ENCODE measurements at regions not wholly inside any gene's neighbourhood (a gene's known extent, or its start where the extent isn't known, plus 50 kb on each side); places are given as distances from the start of the nearest gene placed in this dataset.

DNA sequence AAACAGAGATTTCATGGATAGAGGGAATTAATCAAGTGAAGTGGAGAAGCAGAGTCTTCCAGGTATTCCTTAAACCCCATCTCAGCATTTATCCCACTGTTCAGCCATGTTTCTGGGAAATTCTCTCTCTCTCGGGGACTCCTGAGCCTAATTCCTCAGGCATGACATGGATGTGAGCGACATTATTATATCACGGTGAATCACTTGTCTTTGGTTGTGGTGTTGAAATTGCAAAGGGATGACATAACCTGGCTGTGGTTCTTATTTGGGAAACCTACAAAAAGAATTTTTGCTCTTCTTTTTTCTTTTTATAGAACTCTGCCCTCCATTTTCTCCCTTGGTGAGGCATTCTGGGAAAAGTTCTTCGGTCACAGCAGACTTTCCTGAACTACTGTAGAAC, 457.9 kb upstream of the PTGER4 start:
- TF ChIP-seq, protein P1, sequence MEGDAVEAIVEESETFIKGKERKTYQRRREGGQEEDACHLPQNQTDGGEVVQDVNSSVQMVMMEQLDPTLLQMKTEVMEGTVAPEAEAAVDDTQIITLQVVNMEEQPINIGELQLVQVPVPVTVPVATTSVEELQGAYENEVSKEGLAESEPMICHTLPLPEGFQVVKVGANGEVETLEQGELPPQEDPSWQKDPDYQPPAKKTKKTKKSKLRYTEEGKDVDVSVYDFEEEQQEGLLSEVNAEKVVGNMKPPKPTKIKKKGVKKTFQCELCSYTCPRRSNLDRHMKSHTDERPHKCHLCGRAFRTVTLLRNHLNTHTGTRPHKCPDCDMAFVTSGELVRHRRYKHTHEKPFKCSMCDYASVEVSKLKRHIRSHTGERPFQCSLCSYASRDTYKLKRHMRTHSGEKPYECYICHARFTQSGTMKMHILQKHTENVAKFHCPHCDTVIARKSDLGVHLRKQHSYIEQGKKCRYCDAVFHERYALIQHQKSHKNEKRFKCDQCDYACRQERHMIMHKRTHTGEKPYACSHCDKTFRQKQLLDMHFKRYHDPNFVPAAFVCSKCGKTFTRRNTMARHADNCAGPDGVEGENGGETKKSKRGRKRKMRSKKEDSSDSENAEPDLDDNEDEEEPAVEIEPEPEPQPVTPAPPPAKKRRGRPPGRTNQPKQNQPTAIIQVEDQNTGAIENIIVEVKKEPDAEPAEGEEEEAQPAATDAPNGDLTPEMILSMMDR (IDR thresholded peaks at IDR 0.05), result no peak
- TF ChIP-seq POLR2A (IDR thresholded peaks at IDR 0.05), result no peak
